Epithelial cell of proximal tubule (primary cell): ENCODE measurements at regions not wholly inside any gene's neighbourhood (a gene's known extent, or its start where the extent isn't known, plus 50 kb on each side); places are given as distances from the start of the nearest gene placed in this dataset.
"Not testable (repeated sequence)": the region's sequence is repeated elsewhere in the genome, so short reads cannot be mapped to it uniquely, and the experiment has no call there.

ENCODE experiments used
- DNase-seq: peaks from one replicate; pipeline ENCODE4 v3.0.0-alpha.2; 2011; ENCODE audit warnings: low read depth
- H3K4me3 ChIP-seq: 2 replicates; pipeline ENCODE4 v1.5.1; 2011; ENCODE audit warnings: low read depth, mild to moderate bottlenecking, low read length
- TF ChIP-seq, protein P1 (sequence below): conservative IDR thresholded peaks from 2 replicates; pipeline ENCODE4 v1.5.1; 2012; ENCODE audit warnings: low read depth, mild to moderate bottlenecking, low read length

DNA sequence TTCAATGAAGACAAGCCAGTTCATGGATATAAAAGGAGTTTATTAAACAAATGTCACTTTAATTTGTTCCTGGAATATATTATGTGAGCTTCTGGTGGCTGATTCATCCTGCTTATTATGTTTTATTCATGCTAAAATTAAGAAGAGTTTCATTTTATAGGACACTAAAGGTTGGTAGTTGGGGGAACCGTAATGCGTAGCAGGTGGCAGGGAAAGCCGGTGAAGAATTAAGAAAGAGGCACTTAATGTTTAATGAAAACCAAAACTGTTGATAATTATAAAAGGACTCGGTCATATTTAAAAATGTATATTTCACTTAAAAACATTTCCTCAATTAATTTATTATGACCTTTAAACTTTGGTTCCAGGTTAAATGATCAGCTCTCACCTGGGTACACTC, 94.3 kb downstream of the XKR3 start:
- DNase-seq, H3K4me3 ChIP-seq: not testable (repeated sequence)

DNA sequence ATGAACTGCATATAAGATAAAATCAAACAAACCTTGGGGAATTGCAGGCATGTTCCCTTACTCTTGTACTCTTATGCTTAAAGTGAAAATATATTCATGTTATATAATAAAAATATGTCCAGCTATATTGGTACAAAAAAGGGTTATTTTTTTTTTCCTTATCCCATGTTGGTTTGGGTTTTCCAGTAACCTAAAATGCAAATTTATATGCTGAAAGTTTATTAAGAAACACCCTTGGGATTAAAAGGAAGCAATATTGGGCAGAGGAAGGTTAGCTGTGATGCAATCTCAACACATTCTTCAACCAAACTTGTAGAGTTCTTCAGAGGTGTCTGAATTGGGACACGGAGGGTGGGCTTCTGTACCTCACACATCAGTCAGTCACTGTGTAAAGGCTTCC, 97.7 kb downstream of the XKR3 start:
- DNase-seq, H3K4me3 ChIP-seq: not testable (repeated sequence)

DNA sequence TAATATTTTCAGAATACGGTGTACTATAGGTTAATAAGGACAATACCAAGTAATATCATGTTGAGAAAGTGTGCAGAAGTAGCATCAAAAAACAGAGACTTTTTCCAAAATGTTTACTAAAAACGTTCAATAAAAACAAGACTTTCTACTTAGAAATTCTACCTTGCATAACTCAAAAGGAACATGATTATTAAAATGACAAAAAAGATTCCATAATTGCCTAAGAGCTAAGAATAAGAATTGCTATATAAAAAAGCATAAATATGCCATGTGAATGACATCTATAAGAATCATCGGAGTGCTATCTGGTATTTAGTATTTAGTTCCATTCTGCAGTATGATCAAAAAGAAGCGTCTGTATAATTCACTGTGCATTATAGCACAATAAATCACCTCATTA, 102.0 kb downstream of the XKR3 start:
- not testable (repeated sequence) for H3K4me3 ChIP-seq, DNase-seq

DNA sequence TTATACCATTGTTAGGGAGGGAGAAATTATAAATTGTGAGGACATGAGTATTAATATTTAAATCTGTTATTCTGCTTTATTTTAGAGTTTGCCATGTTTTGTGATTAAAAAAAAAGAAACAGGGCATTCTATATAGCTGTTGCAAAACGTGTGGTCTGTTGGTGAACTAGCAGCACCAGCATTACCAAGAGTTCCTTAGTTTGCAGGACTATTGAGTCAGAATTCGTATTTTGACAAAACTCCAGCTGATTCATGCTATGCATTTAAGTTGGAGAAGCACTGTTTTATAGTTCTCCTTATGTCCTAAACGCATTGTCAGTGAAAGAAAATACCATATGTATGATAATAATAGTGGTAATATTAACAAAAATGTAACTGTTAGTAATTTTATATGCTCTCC, 102.6 kb downstream of the XKR3 start:
- DNase-seq, H3K4me3 ChIP-seq: not testable (repeated sequence)

- H3K4me3 ChIP-seq = no peak overlapping the region
- DNase-seq = no peak
- TF ChIP-seq, protein P1, sequence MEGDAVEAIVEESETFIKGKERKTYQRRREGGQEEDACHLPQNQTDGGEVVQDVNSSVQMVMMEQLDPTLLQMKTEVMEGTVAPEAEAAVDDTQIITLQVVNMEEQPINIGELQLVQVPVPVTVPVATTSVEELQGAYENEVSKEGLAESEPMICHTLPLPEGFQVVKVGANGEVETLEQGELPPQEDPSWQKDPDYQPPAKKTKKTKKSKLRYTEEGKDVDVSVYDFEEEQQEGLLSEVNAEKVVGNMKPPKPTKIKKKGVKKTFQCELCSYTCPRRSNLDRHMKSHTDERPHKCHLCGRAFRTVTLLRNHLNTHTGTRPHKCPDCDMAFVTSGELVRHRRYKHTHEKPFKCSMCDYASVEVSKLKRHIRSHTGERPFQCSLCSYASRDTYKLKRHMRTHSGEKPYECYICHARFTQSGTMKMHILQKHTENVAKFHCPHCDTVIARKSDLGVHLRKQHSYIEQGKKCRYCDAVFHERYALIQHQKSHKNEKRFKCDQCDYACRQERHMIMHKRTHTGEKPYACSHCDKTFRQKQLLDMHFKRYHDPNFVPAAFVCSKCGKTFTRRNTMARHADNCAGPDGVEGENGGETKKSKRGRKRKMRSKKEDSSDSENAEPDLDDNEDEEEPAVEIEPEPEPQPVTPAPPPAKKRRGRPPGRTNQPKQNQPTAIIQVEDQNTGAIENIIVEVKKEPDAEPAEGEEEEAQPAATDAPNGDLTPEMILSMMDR = no peak
These were observed 103.2 kb downstream of the XKR3 start for GRCh38 chr22:16721961-16722360.

DNA sequence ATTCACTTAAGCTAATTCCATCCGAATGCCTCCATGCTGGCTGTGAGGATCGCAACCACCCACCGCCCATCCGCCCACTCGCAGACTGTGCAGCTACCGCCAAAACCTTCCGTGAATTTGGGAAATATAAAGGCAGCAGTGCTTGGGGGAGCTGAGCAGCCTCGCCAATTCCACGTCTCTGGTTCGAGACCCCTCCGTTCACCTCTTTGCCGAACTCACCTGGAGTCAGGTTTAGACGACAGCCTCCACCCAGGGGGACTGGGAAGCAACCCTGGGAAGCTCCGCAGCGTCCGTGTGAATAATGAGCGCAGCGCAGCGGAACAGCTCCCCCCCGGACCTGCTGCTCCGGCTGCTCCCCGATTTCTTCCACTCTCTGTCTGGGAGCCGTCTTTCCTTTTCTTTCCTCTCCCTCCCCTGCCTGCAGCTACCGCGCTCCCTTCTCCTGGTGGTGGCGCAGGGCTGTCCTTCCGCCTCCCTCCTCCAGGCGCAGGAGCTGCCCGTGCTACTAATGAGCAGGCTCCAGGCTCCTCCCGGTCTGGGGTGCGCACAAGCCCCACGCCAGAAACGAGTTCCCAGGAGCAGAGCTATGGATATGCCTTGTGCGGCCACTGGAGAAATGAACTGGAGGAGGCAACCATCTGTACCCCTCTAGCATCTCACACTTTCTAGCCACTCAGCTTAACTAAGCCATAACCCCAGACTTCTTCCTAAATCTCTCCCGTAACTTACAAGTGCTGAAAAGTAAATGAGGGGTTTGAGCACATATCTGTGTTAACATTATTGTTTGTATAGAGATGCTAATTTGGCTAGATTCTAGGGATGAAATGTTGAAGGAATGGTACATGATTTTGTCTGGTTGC, 107.3 kb downstream of the XKR3 start:
- no peak for DNase-seq
- peak overlapping the region; percentile 42 for H3K4me3 ChIP-seq
- TF ChIP-seq, protein P1 = peak; percentile 30

DNA sequence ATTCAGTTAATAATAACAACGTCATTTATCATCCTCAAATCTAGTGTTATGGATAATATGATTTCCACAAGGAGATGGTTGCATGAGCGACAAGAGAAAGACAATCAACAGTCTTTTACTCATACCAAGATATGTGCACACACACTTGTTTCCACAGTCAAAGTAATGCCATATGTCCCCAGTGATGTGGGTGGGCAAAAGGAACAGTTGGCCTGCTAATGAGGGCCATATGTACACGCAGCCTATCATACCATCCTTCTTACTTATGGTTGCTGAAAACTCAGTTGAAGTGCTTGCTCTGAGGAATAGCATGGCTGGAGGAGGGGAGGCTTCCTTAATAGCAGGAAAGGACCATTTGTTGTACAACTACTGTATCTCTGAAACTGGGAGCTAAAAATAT, 110.6 kb downstream of the XKR3 start:
- not testable (repeated sequence) for H3K4me3 ChIP-seq, DNase-seq

- DNase-seq, H3K4me3 ChIP-seq: not testable (repeated sequence)
These were observed 109.8 kb upstream of the CCT8L2 start for GRCh38 chr22:16702318-16702870.

- H3K4me3 ChIP-seq, DNase-seq: not testable (repeated sequence)
These were observed 107.8 kb upstream of the CCT8L2 start for GRCh38 chr22:16700390-16700789.

GRCh38 chr22:16699326-16699725, 106.7 kb upstream of the CCT8L2 start:
- DNase-seq = peak; percentile 3
- TF ChIP-seq, protein P1 = no peak
- no peak overlapping the region for H3K4me3 ChIP-seq

GRCh38 chr22:16697492-16698044, 105.0 kb upstream of the CCT8L2 start:
- not testable (repeated sequence) for DNase-seq

DNA sequence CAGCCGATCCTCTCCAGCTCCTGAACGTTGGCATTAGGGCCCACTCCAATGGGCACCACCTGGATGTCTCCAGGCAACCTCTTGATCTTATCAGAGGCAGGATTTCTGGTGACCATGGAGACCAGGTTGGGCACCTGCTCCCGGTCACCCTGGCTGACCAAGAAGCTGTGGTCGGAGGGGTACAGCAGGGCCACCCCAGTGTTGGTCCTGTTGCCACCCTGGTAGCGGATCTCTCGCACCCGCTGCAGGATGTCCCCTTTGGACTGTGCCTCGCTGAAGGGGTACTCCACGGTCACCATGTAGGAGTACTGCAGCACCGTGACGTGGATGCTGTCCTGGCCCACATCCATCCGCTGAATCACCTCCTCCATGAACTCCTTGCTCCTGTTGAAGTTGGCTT, 104.3 kb upstream of the CCT8L2 start:
- DNase-seq, H3K4me3 ChIP-seq: not testable (repeated sequence)

More at GRCh38 chr22:16697492-16698044, 105.0 kb upstream of the CCT8L2 start:
- not testable (repeated sequence) for H3K4me3 ChIP-seq
